Body of pancreas (tissue), 4 donors: ENCODE measurements at regions not wholly inside any gene's neighbourhood (a gene's known extent, or its start where the extent isn't known, plus 50 kb on each side); places are given as distances from the start of the nearest gene placed in this dataset.

ENCODE experiments used
- CTCF ChIP-seq, 7 experiments: fragments of 450-650 bp in 4 of 7; fragments of 200-600 bp in 3 of 7; sonication (generic) in 3 of 7; IDR thresholded peaks; one replicate each; pipeline ENCODE4 v1.5.1; 2016 to 2019; ENCODE audit warnings: antibody characterized with exemption in 7 of 7
- POLR2A ChIP-seq, 3 donors: fragments of 450-650 bp; IDR thresholded peaks; one replicate each; pipeline ENCODE4 v1.6.1; 2016; ENCODE audit warnings: antibody characterized with exemption in 3 of 3, mild to moderate bottlenecking in 2 of 3

- TF ChIP-seq CTCF (IDR thresholded peaks at IDR 0.05), result no peak
- no peak for TF ChIP-seq POLR2A (IDR thresholded peaks at IDR 0.05)
Measured at GRCh38 chr3:72049300-72049699, 264.4 kb upstream of the PROK2 start.
